ENCODE measurements at regions not wholly inside any gene's neighbourhood (a gene's known extent, or its start where the extent isn't known, plus 50 kb on each side); places are given as distances from the start of the nearest gene placed in this dataset.

- TF ChIP-seq BHLHE40 (IDR thresholded peaks at IDR 0.05; ENCODE audit: borderline replicate concordance): no peak
- no peak for TF ChIP-seq ELF4 (IDR thresholded peaks at IDR 0.05)
- TF ChIP-seq LEF1 (IDR thresholded peaks at IDR 0.05; ENCODE audit: borderline replicate concordance): no peak
- TF ChIP-seq TARDBP (IDR thresholded peaks at IDR 0.05): no peak
- TF ChIP-seq ARNT (IDR thresholded peaks at IDR 0.05): no peak
- TF ChIP-seq L3MBTL2 (conservative IDR thresholded peaks at IDR 0.05): no peak
Measured at GRCh38 chrX:5640071-5640470, 588.6 kb downstream of the NLGN4X start.
